Neuronal stem cell (in vitro differentiated cells): ENCODE measurements at regions not wholly inside any gene's neighbourhood (a gene's known extent, or its start where the extent isn't known, plus 50 kb on each side); places are given as distances from the start of the nearest gene placed in this dataset.

Source experiments
- DNase-seq: peaks from one replicate; pipeline ENCODE4 v3.0.0-alpha.2; 2013; ENCODE audit warnings: low spot score
- H2AFZ ChIP-seq: one replicate; pipeline ENCODE4 v1.6.1; 2013; ENCODE audit warnings: mild to moderate bottlenecking, low read length, inconsistent platforms
- H2AK5ac ChIP-seq: 2 replicates; pipeline ENCODE4 v1.6.1; 2013; ENCODE audit warnings: low read depth, mild to moderate bottlenecking, inconsistent platforms, low read length, moderate library complexity, mixed read lengths
- H2BK120ac ChIP-seq: 2 replicates; pipeline ENCODE4 v1.6.1; 2013; ENCODE audit warnings: low read depth, mild to moderate bottlenecking, inconsistent platforms, low read length, moderate library complexity, mixed read lengths
- H2BK12ac ChIP-seq: one replicate; pipeline ENCODE4 v1.6.1; 2013; ENCODE audit warnings: low read length, inconsistent platforms
- H2BK15ac ChIP-seq: 2 replicates; pipeline ENCODE4 v1.6.1; 2013; ENCODE audit warnings: mild to moderate bottlenecking, low read length, inconsistent platforms, mixed read lengths
- H2BK5ac ChIP-seq: one replicate; pipeline ENCODE4 v1.6.1; 2013; ENCODE audit warnings: inconsistent platforms, mild to moderate bottlenecking, low read length, moderate library complexity
- H3K14ac ChIP-seq: one replicate; pipeline ENCODE4 v1.6.1; 2013; ENCODE audit warnings: low read length, inconsistent platforms
- H3K18ac ChIP-seq: 2 replicates; pipeline ENCODE4 v1.6.1; 2013; ENCODE audit warnings: low read length, inconsistent platforms
- H3K23ac ChIP-seq: 2 replicates; pipeline ENCODE4 v1.6.1; 2013; ENCODE audit warnings: low read depth, mild to moderate bottlenecking, mixed read lengths, low read length, inconsistent platforms; ENCODE audit not compliant: poor library complexity
- H3K27ac ChIP-seq: replicated peaks from 3 replicates; pipeline ENCODE4 v1.5.1; 2013; ENCODE audit warnings: low read length, inconsistent platforms
- H3K27me3 ChIP-seq, 3 experiments: 2 replicates each; pipeline ENCODE4 v1.6.1; 2013; ENCODE audit warnings: low read length in 3 of 3, mild to moderate bottlenecking in 2 of 3, inconsistent platforms in 1 of 3, low read depth in 1 of 3, mixed read lengths in 1 of 3, moderate library complexity in 1 of 3; ENCODE audit not compliant: control insufficient read depth in 3 of 3, insufficient read depth in 3 of 3
- H3K36me3 ChIP-seq, 2 donors: replicated peaks in 1 of 2; 2 replicates each; pipeline ENCODE4 v1.6.1; 2013; ENCODE audit warnings: low read length in 2 of 2; ENCODE audit not compliant: control insufficient read depth in 2 of 2, insufficient read depth in 2 of 2
- H3K4ac ChIP-seq: 2 replicates; pipeline ENCODE4 v1.6.1; 2013; ENCODE audit warnings: inconsistent platforms, mild to moderate bottlenecking, low read length, moderate library complexity
- H3K4me1 ChIP-seq, 2 donors: 1 replicate in 1 of 2; 2 replicates in 1 of 2; pipeline ENCODE4 v1.6.1; 2013; ENCODE audit warnings: low read length in 2 of 2, low read depth in 1 of 2; ENCODE audit not compliant: control insufficient read depth in 2 of 2, insufficient read depth in 1 of 2
- H3K4me2 ChIP-seq: one replicate; pipeline ENCODE4 v1.6.1; 2013; ENCODE audit warnings: mild to moderate bottlenecking, low read length, inconsistent platforms; ENCODE audit not compliant: insufficient read depth, poor library complexity, severe bottlenecking
- H3K4me3 ChIP-seq, 2 donors: 2 replicates each; pipeline ENCODE4 v1.5.1; 2013; ENCODE audit warnings: low read length in 2 of 2, mild to moderate bottlenecking in 2 of 2, inconsistent platforms in 1 of 2, moderate library complexity in 1 of 2
- H3K79me1 ChIP-seq: one replicate; pipeline ENCODE4 v1.6.1; 2013; ENCODE audit warnings: low read depth, mild to moderate bottlenecking, inconsistent platforms, low read length, moderate library complexity
- H3K9ac ChIP-seq: one replicate; pipeline ENCODE4 v1.6.1; 2013; ENCODE audit warnings: mild to moderate bottlenecking, low read depth, low read length, inconsistent platforms; ENCODE audit not compliant: poor library complexity
- H3K9me3 ChIP-seq, 2 donors: replicated peaks in 1 of 2; 2 replicates each; pipeline versions ENCODE3 to v1.6.1; 2013; ENCODE audit warnings: low read length in 2 of 2, mild to moderate bottlenecking in 2 of 2, inconsistent platforms in 1 of 2, low read depth in 1 of 2, mixed read lengths in 1 of 2, moderate library complexity in 1 of 2; ENCODE audit not compliant: control insufficient read depth in 2 of 2, insufficient read depth in 1 of 2
- H4K8ac ChIP-seq: one replicate; pipeline ENCODE4 v1.6.1; 2013; ENCODE audit warnings: low read depth, mild to moderate bottlenecking, inconsistent platforms, low read length, moderate library complexity
- H4K91ac ChIP-seq: one replicate; pipeline ENCODE4 v1.6.1; 2013; ENCODE audit warnings: low read length, low read depth, mild to moderate bottlenecking, inconsistent platforms; ENCODE audit not compliant: poor library complexity
- WGBS, 2 donors: extraction: QIAGEN DNeasy Blood & Tissue Kit; methylation state at CpG; one replicate each; pipeline ENCODE4 v1.1.7; 2013; ENCODE audit warnings: missing lambda C conversion rate in 2 of 2, mixed read lengths in 1 of 2; ENCODE audit not compliant: insufficient read length in 2 of 2, insufficient replicate concordance in 1 of 2; ENCODE audit errors: extremely low coverage in 2 of 2; 5-methylcytosine and 5-hydroxymethylcytosine counted together

DNA sequence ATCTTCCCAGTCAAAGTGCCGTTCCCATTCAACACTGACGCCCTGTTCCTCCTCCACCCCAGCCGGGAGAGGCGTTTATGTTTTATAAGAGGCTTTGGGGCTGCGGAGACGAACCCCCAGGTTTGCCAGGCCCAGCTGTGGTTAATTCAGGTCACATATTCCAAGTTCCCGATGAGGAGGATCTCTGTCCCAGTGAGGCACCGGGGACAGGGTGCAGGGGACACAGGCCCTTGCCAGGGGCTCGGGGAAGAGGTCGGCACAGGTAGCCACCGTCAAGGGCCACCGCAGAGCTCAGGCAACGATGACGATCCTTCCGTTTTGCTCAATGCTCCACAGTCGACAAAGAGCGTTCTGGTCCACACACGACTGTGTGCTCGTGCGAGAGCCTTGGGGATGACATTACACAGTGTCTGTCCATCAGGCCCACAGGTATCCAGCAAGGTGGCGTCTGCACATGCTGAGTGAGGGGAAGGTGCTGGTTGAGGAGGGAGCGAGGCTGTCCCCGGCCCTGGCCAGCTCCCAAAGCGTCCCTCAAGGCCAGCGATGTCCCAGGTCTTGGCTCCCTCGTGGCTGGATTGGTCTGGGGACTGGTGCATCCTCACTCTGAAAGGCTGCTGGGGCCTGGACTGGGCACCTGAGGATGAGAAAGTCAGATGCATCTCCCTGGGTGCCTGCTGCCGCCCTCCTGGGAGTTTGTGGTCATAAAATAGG is 189.2 kb upstream of the C14orf180 start:
- no peak overlapping the region for H2BK5ac ChIP-seq
- no peak overlapping the region for H2AFZ ChIP-seq
- H3K23ac ChIP-seq: no peak overlapping the region
- peak overlapping the region in 1 of 2 donors; percentile 20 for H3K4me3 ChIP-seq
- no peak overlapping the region for H4K8ac ChIP-seq
- peak overlapping the region; percentile 24 for H4K91ac ChIP-seq
- H2BK15ac ChIP-seq: peak overlapping the region; percentile 61
- no CpG with 5 or more reads among the region's 27 CpGs for WGBS, 2 donors
- H3K27ac ChIP-seq: no peak overlapping the region
- H3K36me3 ChIP-seq: no peaks in the 10 kb centered on the region
- H2AK5ac ChIP-seq: peak overlapping the region; percentile 46
- no peak overlapping the region for H3K4ac ChIP-seq
- H3K79me1 ChIP-seq: peaks cover 2% of the 10 kb centered on the region
- peak overlapping the region; percentile 26 for H2BK12ac ChIP-seq
- H3K4me1 ChIP-seq: no peaks in the 10 kb centered on the region
- no peak overlapping the region for H3K9ac ChIP-seq
- no peak overlapping the region for H3K4me2 ChIP-seq
- peak overlapping the region; percentile 5 for H3K14ac ChIP-seq
- peaks cover 0 to 52% (median 0%) of the 10 kb centered on the region in 3 experiments for H3K27me3 ChIP-seq
- no peak overlapping the region for H2BK120ac ChIP-seq
- H3K18ac ChIP-seq: peak overlapping the region; percentile 76
- H3K9me3 ChIP-seq: no peaks in the 10 kb centered on the region
- no peak for DNase-seq

DNA sequence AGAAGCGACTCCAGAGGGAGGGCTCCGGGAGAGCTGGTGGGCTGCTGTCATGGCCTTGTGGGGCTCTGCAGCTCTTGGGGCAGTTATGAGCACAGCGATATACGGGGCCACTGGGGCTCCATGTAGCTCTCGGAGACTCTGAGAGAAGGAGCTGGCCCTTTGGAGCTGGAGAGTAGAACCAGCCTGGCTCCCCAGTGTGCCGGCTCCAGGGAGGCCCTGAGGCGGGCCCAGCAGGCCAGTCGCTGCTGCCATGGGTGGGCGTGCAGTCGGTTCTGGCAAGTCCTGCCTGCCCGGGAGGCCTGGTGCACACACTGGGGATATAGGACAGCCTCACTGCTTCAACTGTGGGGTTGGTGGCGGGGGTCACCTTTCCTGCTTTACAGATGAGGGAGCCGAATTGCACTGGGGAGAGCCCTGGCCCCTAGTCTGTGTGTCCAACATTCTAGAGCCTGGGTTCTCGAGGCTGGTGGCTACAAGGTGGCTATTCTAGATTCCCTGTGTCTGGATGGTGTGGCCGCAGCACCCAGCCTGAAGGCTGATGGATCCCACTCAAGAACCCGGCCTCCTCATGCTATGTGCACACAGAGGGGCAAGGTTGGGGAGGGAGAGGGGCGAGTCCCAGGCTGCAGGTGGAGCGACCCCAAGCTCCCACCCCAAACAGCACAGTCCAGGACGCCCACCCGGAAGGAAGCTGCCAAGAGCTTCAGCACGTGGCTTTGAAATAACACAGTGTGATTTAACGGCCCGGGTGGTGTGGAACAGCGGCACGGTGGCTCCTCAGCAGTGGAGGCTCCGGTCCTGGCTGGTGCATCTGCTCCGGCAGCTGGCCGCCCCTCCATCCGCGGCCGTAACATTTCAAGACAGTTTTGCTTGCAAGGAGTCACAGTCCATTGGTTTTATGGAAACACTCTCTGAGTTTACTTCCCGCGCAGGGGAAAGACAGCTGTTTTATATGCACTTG is 188.3 kb upstream of the C14orf180 start:
- Histone ChIP-seq H2BK120ac (no peak overlapping the region), H3K4me1 (no peaks in the 10 kb centered on the region), H4K8ac (no peak overlapping the region), H2BK12ac (no peak overlapping the region), H2BK5ac (no peak overlapping the region), H3K14ac (peak overlapping the region; percentile 64), H3K18ac (peak overlapping the region; percentile 85), H4K91ac (peak overlapping the region; percentile 24), H2BK15ac (peak overlapping the region; percentile 85), H3K9ac (no peak overlapping the region), H3K23ac (no peak overlapping the region), H3K79me1 (peaks cover 2% of the 10 kb centered on the region), H3K4me3 (no peak overlapping the region), H2AFZ (no peak overlapping the region), H3K27me3 (peaks cover 0 to 54% (median 0%) of the 10 kb centered on the region in 3 experiments), H3K9me3 (no peaks in the 10 kb centered on the region), H3K4ac (peak overlapping the region; percentile 7), H2AK5ac (peak overlapping the region; percentile 93), H3K36me3 (no peaks in the 10 kb centered on the region), H3K4me2 (peak overlapping the region; percentile 23), H3K27ac (no peak overlapping the region)
- no peak for DNase-seq
- WGBS, 2 donors: no CpG with 5 or more reads among the region's 33 CpGs

DNA sequence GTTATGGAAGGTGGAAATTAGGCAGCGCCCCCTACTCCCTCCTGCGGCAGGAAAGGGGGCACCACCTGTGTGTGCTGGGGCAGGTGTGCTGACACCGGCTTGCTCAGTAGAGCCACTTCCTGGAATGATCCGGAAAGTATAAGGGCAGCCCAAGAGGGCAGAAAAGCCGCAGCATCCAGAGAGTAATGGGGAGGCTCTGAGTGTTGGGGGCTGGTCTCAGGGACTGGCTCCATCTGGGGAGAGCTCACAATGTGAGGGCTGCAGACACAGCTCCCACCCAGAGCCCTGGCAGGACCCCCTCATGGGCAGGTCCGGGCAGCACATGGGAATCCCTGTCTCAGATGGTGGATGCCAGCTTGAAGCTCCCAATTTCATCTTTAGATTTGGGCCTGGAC is 187.6 kb upstream of the C14orf180 start:
- H3K9ac ChIP-seq: no peak overlapping the region
- H3K9me3 ChIP-seq: no peaks in the 10 kb centered on the region
- no peaks in the 10 kb centered on the region for H3K4me1 ChIP-seq
- peak overlapping the region; percentile 82 for H2BK120ac ChIP-seq
- H2BK5ac ChIP-seq: peak overlapping the region; percentile 54
- no peak overlapping the region for H3K4ac ChIP-seq
- H3K18ac ChIP-seq: peak overlapping the region; percentile 64
- DNase-seq: no peak
- H2BK15ac ChIP-seq: peak overlapping the region; percentile 40
- no peak overlapping the region for H2AFZ ChIP-seq
- no peak overlapping the region for H3K23ac ChIP-seq
- WGBS, 2 donors: no CpG with 5 or more reads among the region's 6 CpGs
- no peak overlapping the region for H4K91ac ChIP-seq
- H3K4me3 ChIP-seq: no peak overlapping the region
- H3K27me3 ChIP-seq: peaks cover 0 to 51% (median 0%) of the 10 kb centered on the region in 3 experiments
- no peaks in the 10 kb centered on the region for H3K36me3 ChIP-seq
- H2AK5ac ChIP-seq: peak overlapping the region; percentile 93
- peaks cover 2% of the 10 kb centered on the region for H3K79me1 ChIP-seq
- H3K27ac ChIP-seq: no peak overlapping the region
- H3K14ac ChIP-seq: no peak overlapping the region
- H4K8ac ChIP-seq: no peak overlapping the region
- H3K4me2 ChIP-seq: no peak overlapping the region
- no peak overlapping the region for H2BK12ac ChIP-seq
